Hepatocyte (in vitro differentiated cells): ENCODE measurements at regions not wholly inside any gene's neighbourhood (a gene's known extent, or its start where the extent isn't known, plus 50 kb on each side); places are given as distances from the start of the nearest gene placed in this dataset.
"Not testable (repeated sequence)": the region's sequence is repeated elsewhere in the genome, so short reads cannot be mapped to it uniquely, and the experiment has no call there.

ENCODE experiments used
- DNase-seq: peaks from one replicate; pipeline ENCODE4 v3.0.0-alpha.2; 2016; ENCODE audit warnings: low spot score
- H2AFZ ChIP-seq: fragments of 200-600 bp; sonication (generic); 2 replicates; pipeline ENCODE4 v1.6.0; 2016; ENCODE audit warnings: antibody characterized with exemption, mild to moderate bottlenecking
- H3K27ac ChIP-seq: fragments of 200-600 bp; sonication (generic); 2 replicates; pipeline ENCODE4 v1.5.1; 2016; ENCODE audit warnings: mild to moderate bottlenecking
- H3K27me3 ChIP-seq: fragments of 200-600 bp; sonication (generic); 2 replicates; pipeline ENCODE4 v1.6.1; 2016
- H3K36me3 ChIP-seq: fragments of 200-600 bp; sonication (generic); replicated peaks from 2 replicates; pipeline ENCODE4 v1.5.1; 2016; ENCODE audit warnings: low read depth; ENCODE audit not compliant: insufficient read depth
- H3K4me1 ChIP-seq: fragments of 200-600 bp; sonication (generic); 2 replicates; pipeline ENCODE4 v1.5.1; 2016; ENCODE audit warnings: mild to moderate bottlenecking, moderate library complexity; ENCODE audit not compliant: insufficient read depth
- H3K4me2 ChIP-seq: fragments of 200-600 bp; sonication (generic); 2 replicates; pipeline ENCODE4 v1.6.0; 2016
- H3K4me3 ChIP-seq: fragments of 200-600 bp; sonication (generic); 2 replicates; pipeline ENCODE4 v1.5.1; 2016; ENCODE audit warnings: mild to moderate bottlenecking
- H3K79me2 ChIP-seq: fragments of 200-600 bp; sonication (generic); 2 replicates; pipeline ENCODE4 v1.6.0; 2017; ENCODE audit warnings: mild to moderate bottlenecking
- H3K9me2 ChIP-seq: fragments of 200-600 bp; sonication (generic); replicated peaks from 2 replicates; pipeline ENCODE4 v1.6.0; 2017; ENCODE audit warnings: mild to moderate bottlenecking; ENCODE audit not compliant: insufficient read depth
- H3K9me3 ChIP-seq: fragments of 200-600 bp; sonication (generic); 2 replicates; pipeline ENCODE4 v1.5.1; 2016; ENCODE audit warnings: low read depth, mild to moderate bottlenecking
- H4K20me1 ChIP-seq: fragments of 200-600 bp; sonication (generic); 2 replicates; pipeline ENCODE4 v1.6.0; 2016; ENCODE audit warnings: mild to moderate bottlenecking; ENCODE audit not compliant: insufficient read depth, poor library complexity, severe bottlenecking
- EZH2 ChIP-seq: fragments of 200-600 bp; sonication (generic); IDR thresholded peaks from 2 replicates; pipeline ENCODE4 v1.6.1; 2016; ENCODE audit warnings: antibody characterized with exemption, mild to moderate bottlenecking, borderline replicate concordance
- EZH2phosphoT487 ChIP-seq: fragments of 200-600 bp; sonication (generic); IDR thresholded peaks from one replicate; pipeline ENCODE4 v1.6.1; 2018; ENCODE audit warnings: antibody characterized with exemption, mild to moderate bottlenecking, low read depth, moderate library complexity; ENCODE audit not compliant: unreplicated experiment, severe bottlenecking
- WGBS: methylation state at CpG from one replicate; pipeline ENCODE4 v1.1.6; 2016; ENCODE audit warnings: low lambda C conversion rate; ENCODE audit errors: missing lambda C conversion rate; 5-methylcytosine and 5-hydroxymethylcytosine counted together
- TF ChIP-seq, protein P1 (sequence below): fragments of 200-600 bp; sonication (generic); IDR thresholded peaks from 2 replicates; pipeline ENCODE4 v1.5.1; 2016; ENCODE audit warnings: antibody characterized with exemption, mild to moderate bottlenecking; ENCODE audit not compliant: poor library complexity

DNA sequence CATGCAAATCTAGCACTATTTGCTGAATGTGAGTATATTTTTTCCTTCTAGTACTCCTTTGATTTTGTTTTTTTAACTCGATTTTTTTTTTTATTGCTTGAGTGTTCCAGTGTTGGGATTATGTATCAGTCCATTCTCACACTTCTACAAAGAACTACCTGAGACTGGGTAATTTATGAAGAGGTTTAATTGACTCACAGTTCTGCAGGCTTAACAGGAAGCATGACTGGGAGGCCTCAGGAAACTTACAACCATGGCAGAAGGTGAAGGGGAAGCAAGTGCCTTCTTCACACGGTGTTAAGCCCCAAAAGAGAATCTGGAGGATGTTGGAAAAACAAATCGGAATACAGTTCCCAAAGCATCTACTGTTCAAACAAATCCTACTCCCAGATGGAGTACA, 69.1 kb downstream of the ZNF518B start:
- H3K9me2 ChIP-seq, H3K36me3 ChIP-seq, DNase-seq, H3K9me3 ChIP-seq, H3K27ac ChIP-seq, H3K4me1 ChIP-seq, H2AFZ ChIP-seq, H3K27me3 ChIP-seq, H3K4me3 ChIP-seq, H3K4me2 ChIP-seq, H3K79me2 ChIP-seq, H4K20me1 ChIP-seq: not testable (repeated sequence)
- WGBS = 83% methylated on average over 3 of the region's 3 CpGs

DNA sequence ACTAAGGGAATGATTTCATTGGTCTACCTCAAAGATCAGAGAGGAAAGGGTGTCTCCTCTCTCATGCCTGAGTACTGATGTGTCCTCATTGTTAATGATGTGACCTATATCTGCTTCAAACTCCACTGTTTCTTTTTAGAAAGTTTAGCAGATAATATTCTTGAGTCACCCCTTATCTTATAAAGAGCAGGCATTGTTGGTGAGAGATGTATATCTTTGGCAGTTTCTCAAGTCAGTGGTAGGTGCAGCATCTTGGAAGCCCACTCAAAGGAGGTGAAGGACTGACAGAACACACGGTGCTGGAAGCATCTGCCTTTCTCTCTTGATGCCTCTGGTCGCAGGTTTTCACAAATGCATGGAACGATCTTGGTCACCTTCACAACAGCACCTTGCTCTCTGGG, 71.2 kb downstream of the ZNF518B start:
- H3K27ac ChIP-seq = no peak overlapping the region
- no peaks in the 10 kb centered on the region for H3K9me2 ChIP-seq
- no peak overlapping the region for H2AFZ ChIP-seq
- no peak overlapping the region for H3K4me3 ChIP-seq
- no peak for DNase-seq
- H3K4me1 ChIP-seq = no peaks in the 10 kb centered on the region
- no peaks in the 10 kb centered on the region for H3K9me3 ChIP-seq
- 86% methylated on average over 3 of the region's 3 CpGs for WGBS
- H3K4me2 ChIP-seq = no peak overlapping the region
- no peaks in the 10 kb centered on the region for H3K79me2 ChIP-seq
- no peaks in the 10 kb centered on the region for H3K27me3 ChIP-seq
- no peaks in the 10 kb centered on the region for H4K20me1 ChIP-seq
- TF ChIP-seq EZH2phosphoT487 = no peak
- TF ChIP-seq, protein P1, sequence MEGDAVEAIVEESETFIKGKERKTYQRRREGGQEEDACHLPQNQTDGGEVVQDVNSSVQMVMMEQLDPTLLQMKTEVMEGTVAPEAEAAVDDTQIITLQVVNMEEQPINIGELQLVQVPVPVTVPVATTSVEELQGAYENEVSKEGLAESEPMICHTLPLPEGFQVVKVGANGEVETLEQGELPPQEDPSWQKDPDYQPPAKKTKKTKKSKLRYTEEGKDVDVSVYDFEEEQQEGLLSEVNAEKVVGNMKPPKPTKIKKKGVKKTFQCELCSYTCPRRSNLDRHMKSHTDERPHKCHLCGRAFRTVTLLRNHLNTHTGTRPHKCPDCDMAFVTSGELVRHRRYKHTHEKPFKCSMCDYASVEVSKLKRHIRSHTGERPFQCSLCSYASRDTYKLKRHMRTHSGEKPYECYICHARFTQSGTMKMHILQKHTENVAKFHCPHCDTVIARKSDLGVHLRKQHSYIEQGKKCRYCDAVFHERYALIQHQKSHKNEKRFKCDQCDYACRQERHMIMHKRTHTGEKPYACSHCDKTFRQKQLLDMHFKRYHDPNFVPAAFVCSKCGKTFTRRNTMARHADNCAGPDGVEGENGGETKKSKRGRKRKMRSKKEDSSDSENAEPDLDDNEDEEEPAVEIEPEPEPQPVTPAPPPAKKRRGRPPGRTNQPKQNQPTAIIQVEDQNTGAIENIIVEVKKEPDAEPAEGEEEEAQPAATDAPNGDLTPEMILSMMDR = no peak
- TF ChIP-seq EZH2 = no peak
- no peaks in the 10 kb centered on the region for H3K36me3 ChIP-seq

DNA sequence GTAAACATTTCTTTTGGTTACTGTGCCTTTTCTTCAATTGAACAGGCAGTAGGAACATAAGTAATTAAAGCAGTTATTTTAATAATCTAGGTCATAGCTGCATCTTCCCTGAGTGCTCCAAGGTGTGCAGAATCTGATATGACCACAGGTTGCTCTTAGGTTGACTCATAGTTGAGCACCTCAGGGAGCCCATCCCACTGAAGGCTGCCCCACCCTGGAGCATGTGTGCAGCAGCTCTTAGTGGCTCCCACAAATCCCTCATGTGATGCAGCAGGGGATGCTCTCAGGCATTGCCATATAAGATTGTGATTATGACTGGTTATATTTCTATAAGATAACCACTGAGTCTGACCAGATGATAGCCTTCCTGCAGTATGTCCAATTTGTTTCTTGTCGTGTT, 72.3 kb downstream of the ZNF518B start:
- 79% methylated on average over 1 of the region's 1 CpG for WGBS

DNA sequence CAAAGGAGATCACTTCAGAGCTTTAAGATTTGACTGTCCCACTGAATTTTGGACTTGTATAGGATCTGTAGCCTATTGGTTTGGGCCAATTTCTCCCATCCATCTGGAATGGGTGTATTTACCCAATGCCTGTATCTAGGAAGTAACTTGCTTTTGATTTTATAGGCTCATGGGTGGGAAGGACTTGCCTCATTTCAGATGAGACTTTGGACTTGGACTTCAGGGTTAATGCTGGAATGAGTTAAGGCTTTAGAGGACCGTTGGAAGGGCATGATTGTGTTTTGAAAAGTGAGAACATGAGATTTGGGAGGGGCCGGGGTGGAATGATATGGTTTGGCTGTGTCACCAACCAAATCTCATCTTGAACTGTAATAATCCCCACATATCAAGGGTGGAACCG, 73.8 kb downstream of the ZNF518B start:
- no peaks in the 10 kb centered on the region for H3K4me1 ChIP-seq
- H4K20me1 ChIP-seq = no peaks in the 10 kb centered on the region
- no peaks in the 10 kb centered on the region for H3K9me3 ChIP-seq
- H3K27ac ChIP-seq = no peak overlapping the region
- TF ChIP-seq EZH2 = no peak
- TF ChIP-seq, protein P1 = no peak
- TF ChIP-seq EZH2phosphoT487 = no peak
- WGBS = 75% methylated on average over 3 of the region's 3 CpGs
- H3K4me3 ChIP-seq = no peak overlapping the region
- DNase-seq = no peak
- no peak overlapping the region for H3K4me2 ChIP-seq
- no peak overlapping the region for H2AFZ ChIP-seq
- H3K79me2 ChIP-seq = no peaks in the 10 kb centered on the region
- H3K9me2 ChIP-seq = no peaks in the 10 kb centered on the region
- no peaks in the 10 kb centered on the region for H3K36me3 ChIP-seq
- H3K27me3 ChIP-seq = no peaks in the 10 kb centered on the region

More for the DNA sequence above, 72.3 kb downstream of the ZNF518B start:
- Histone ChIP-seq H3K27me3 (no peaks in the 10 kb centered on the region), H3K9me3 (no peaks in the 10 kb centered on the region), H3K9me2 (no peaks in the 10 kb centered on the region), H3K79me2 (no peaks in the 10 kb centered on the region), H3K4me2 (no peak overlapping the region), H3K36me3 (no peaks in the 10 kb centered on the region), H4K20me1 (no peaks in the 10 kb centered on the region), H2AFZ (no peak overlapping the region), H3K27ac (no peak overlapping the region), H3K4me1 (no peaks in the 10 kb centered on the region), H3K4me3 (no peak overlapping the region)
- DNase-seq = no peak
- TF ChIP-seq EZH2 = no peak
- no peak for TF ChIP-seq EZH2phosphoT487
- TF ChIP-seq, protein P1 = no peak

DNA sequence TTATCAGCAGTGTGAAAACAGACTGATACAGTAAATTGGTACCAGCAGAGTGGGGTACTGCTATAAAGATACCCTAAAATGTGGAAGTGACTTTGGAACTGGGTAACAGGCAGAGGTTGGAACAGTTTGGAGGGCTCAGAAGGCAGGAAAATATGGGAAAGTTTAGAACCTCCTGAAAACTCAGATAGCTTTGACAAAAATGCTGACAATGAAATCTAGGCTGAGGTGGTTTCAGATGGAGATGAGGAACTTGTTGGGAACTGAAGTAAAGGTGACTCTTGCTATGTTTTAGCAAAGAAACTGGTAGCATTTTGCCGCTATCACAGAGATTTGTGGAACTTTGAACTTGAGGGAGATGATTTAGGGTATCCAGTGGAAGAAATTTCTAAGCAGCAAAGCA, 75.1 kb downstream of the ZNF518B start:
- H3K9me2 ChIP-seq = not testable (repeated sequence)
- 90% methylated on average over 1 of the region's 1 CpG for WGBS

More for the DNA sequence above, 75.1 kb downstream of the ZNF518B start:
- H2AFZ ChIP-seq, H3K36me3 ChIP-seq, DNase-seq, H3K9me3 ChIP-seq, H3K4me3 ChIP-seq, H4K20me1 ChIP-seq, H3K79me2 ChIP-seq, H3K27ac ChIP-seq, H3K27me3 ChIP-seq, H3K4me2 ChIP-seq, H3K4me1 ChIP-seq: not testable (repeated sequence)
